ENCODE measurements at regions not wholly inside any gene's neighbourhood (a gene's known extent, or its start where the extent isn't known, plus 50 kb on each side); places are given as distances from the start of the nearest gene placed in this dataset.

- Histone ChIP-seq H3K4me1 (ENCODE audit: insufficient read depth) (no peaks in the 10 kb centered on the region), H3K27ac (no peak overlapping the region), H3K4me3 (no peak overlapping the region), H3K9ac (no peak overlapping the region), H3K79me2 (ENCODE audit: insufficient read depth) (no peaks in the 10 kb centered on the region), H3F3A (ENCODE audit: insufficient read depth) (no peaks in the 10 kb centered on the region), H3K9me3 (ENCODE audit: low read depth) (no peaks in the 10 kb centered on the region), H4K20me1 (ENCODE audit: insufficient read depth) (no peaks in the 10 kb centered on the region), H3K27me3 (replicated peaks; ENCODE audit: insufficient read depth) (no peaks in the 10 kb centered on the region), H2AFZ (no peak overlapping the region), H3K9me2 (ENCODE audit: insufficient read depth) (no peaks in the 10 kb centered on the region), H3K4me2 (ENCODE audit: unreplicated experiment) (no peak overlapping the region), H3K36me3 (ENCODE audit: low read depth) (no peaks in the 10 kb centered on the region)
- in situ Hi-C loops (cut with MboI) = no loop called here
- WGBS, 2 experiments (ENCODE audit: low coverage in 1 of 2, low lambda C conversion rate in 2 of 2, missing lambda C conversion rate in 2 of 2) = 15 to 22% methylated on average over 3 of the region's 3 CpGs
- TF ChIP-seq EZH2phosphoT487 (IDR thresholded peaks at IDR 0.05; ENCODE audit: insufficient read depth, low read depth) (no peak), EZH2 (IDR thresholded peaks at IDR 0.05; ENCODE audit: insufficient read depth, poor library complexity, severe bottlenecking) (no peak)
- no peak for DNase-seq
Measured at GRCh38 chr12:87897662-87898061, 131.5 kb downstream of the C12orf50 start.

GRCh38 chr12:87883806-87884205 lies 145.4 kb downstream of the C12orf50 start:
- peak overlapping the region; percentile 62 for H2AFZ ChIP-seq
- WGBS, 2 experiments (ENCODE audit: low coverage in 1 of 2, low lambda C conversion rate in 2 of 2, missing lambda C conversion rate in 2 of 2) = 0 to 3% methylated on average over 3 of the region's 3 CpGs
- H3F3A ChIP-seq (ENCODE audit: insufficient read depth) = no peaks in the 10 kb centered on the region
- H3K4me2 ChIP-seq (ENCODE audit: unreplicated experiment) = peak overlapping the region; percentile 51
- no peaks in the 10 kb centered on the region for H3K79me2 ChIP-seq (ENCODE audit: insufficient read depth)
- in situ Hi-C loops (cut with MboI) = no loop called here
- 0 out of 2 replicates have a peak overlapping the region, but pooled peaks have one; percentile 23 for H3K4me3 ChIP-seq
- no peak overlapping the region for H3K27ac ChIP-seq
- H4K20me1 ChIP-seq (ENCODE audit: insufficient read depth) = no peaks in the 10 kb centered on the region
- H3K36me3 ChIP-seq (ENCODE audit: low read depth) = no peaks in the 10 kb centered on the region
- H3K9ac ChIP-seq = no peak overlapping the region
- H3K9me2 ChIP-seq (ENCODE audit: insufficient read depth) = no peaks in the 10 kb centered on the region
- H3K4me1 ChIP-seq (ENCODE audit: insufficient read depth) = no peaks in the 10 kb centered on the region
- TF ChIP-seq EZH2phosphoT487 (IDR thresholded peaks at IDR 0.05; ENCODE audit: insufficient read depth, low read depth) (no peak), EZH2 (IDR thresholded peaks at IDR 0.05; ENCODE audit: insufficient read depth, poor library complexity, severe bottlenecking) (no peak)
- H3K27me3 ChIP-seq (replicated peaks; ENCODE audit: insufficient read depth) = no peaks in the 10 kb centered on the region
- DNase-seq = no peak
- no peaks in the 10 kb centered on the region for H3K9me3 ChIP-seq (ENCODE audit: low read depth)

- Histone ChIP-seq H3K4me2 (ENCODE audit: unreplicated experiment) (no peak overlapping the region), H3K27ac (no peak overlapping the region), H3K4me1 (ENCODE audit: insufficient read depth) (no peaks in the 10 kb centered on the region), H3K27me3 (replicated peaks; ENCODE audit: insufficient read depth) (no peaks in the 10 kb centered on the region), H3F3A (ENCODE audit: insufficient read depth) (no peaks in the 10 kb centered on the region), H2AFZ (no peak overlapping the region), H4K20me1 (ENCODE audit: insufficient read depth) (no peaks in the 10 kb centered on the region), H3K9me3 (ENCODE audit: low read depth) (no peaks in the 10 kb centered on the region), H3K9ac (no peak overlapping the region), H3K9me2 (ENCODE audit: insufficient read depth) (no peaks in the 10 kb centered on the region), H3K4me3 (no peak overlapping the region), H3K79me2 (ENCODE audit: insufficient read depth) (no peaks in the 10 kb centered on the region), H3K36me3 (ENCODE audit: low read depth) (no peaks in the 10 kb centered on the region)
- 33% methylated on average over 3 of the region's 3 CpGs for WGBS, 2 experiments (ENCODE audit: low coverage in 1 of 2, low lambda C conversion rate in 2 of 2, missing lambda C conversion rate in 2 of 2)
- TF ChIP-seq EZH2phosphoT487 (IDR thresholded peaks at IDR 0.05; ENCODE audit: insufficient read depth, low read depth) (no peak), EZH2 (IDR thresholded peaks at IDR 0.05; ENCODE audit: insufficient read depth, poor library complexity, severe bottlenecking) (no peak)
- in situ Hi-C loops (cut with MboI) = no loop called here
- no peak for DNase-seq
Measured at GRCh38 chr12:87879141-87879540, 150.1 kb downstream of the C12orf50 start.

GRCh38 chr12:87870493-87871460 lies 158.4 kb downstream of the C12orf50 start:
- no peak for TF ChIP-seq EZH2phosphoT487 (IDR thresholded peaks at IDR 0.05; ENCODE audit: insufficient read depth, low read depth)
- TF ChIP-seq EZH2 (IDR thresholded peaks at IDR 0.05; ENCODE audit: insufficient read depth, poor library complexity, severe bottlenecking) = no peak
- H3K27ac ChIP-seq = no peak overlapping the region
- no peak overlapping the region for H3K9ac ChIP-seq
- no peaks in the 10 kb centered on the region for H3K9me2 ChIP-seq (ENCODE audit: insufficient read depth)
- no peaks in the 10 kb centered on the region for H4K20me1 ChIP-seq (ENCODE audit: insufficient read depth)
- DNase-seq = no peak
- 73 to 80% methylated on average over 4 of the region's 4 CpGs for WGBS, 2 experiments (ENCODE audit: low coverage in 1 of 2, low lambda C conversion rate in 2 of 2, missing lambda C conversion rate in 2 of 2)
- no peak overlapping the region for H3K4me3 ChIP-seq
- H3K9me3 ChIP-seq (ENCODE audit: low read depth) = no peaks in the 10 kb centered on the region
- no peaks in the 10 kb centered on the region for H3K36me3 ChIP-seq (ENCODE audit: low read depth)
- H3F3A ChIP-seq (ENCODE audit: insufficient read depth) = no peaks in the 10 kb centered on the region
- H3K4me2 ChIP-seq (ENCODE audit: unreplicated experiment) = no peak overlapping the region
- in situ Hi-C loops (cut with MboI) = no loop called here
- no peaks in the 10 kb centered on the region for H3K79me2 ChIP-seq (ENCODE audit: insufficient read depth)
- no peaks in the 10 kb centered on the region for H3K27me3 ChIP-seq (replicated peaks; ENCODE audit: insufficient read depth)
- no peaks in the 10 kb centered on the region for H3K4me1 ChIP-seq (ENCODE audit: insufficient read depth)
- no peak overlapping the region for H2AFZ ChIP-seq
